CD4-positive, alpha-beta T cell (primary cell): ENCODE measurements at regions not wholly inside any gene's neighbourhood (a gene's known extent, or its start where the extent isn't known, plus 50 kb on each side); places are given as distances from the start of the nearest gene placed in this dataset.

ENCODE experiments used
- ATAC-seq: fragments of 200-7000 bp; cut with Tn5 transposase; one replicate; pipeline ENCODE4 v1.10.0; 2022; ENCODE audit warnings: mild to moderate bottlenecking; ENCODE audit not compliant: poor library complexity
- CTCF ChIA-PET: fragments of 350-600 bp; sonication (Branson Sonifier 250); formaldehyde crosslinking; loops from one replicate; lab custom pipeline; 2021; ENCODE audit warnings: antibody characterized with exemption, inconsistent platforms; lab: Charles Lee
- POLR2A ChIA-PET: fragments of 350-600 bp; sonication (Branson Sonifier 250); formaldehyde crosslinking; loops from one replicate; lab custom pipeline; 2021; ENCODE audit warnings: antibody characterized with exemption, inconsistent platforms; lab: Charles Lee
- DNase-seq, 14 experiments: peaks; one replicate each; pipeline ENCODE4 v3.0.0-alpha.2; 2013 to 2020; ENCODE audit warnings: mixed read lengths in 2 of 14
- H3K27ac ChIP-seq, 2 donors: one replicate each; pipeline versions ENCODE4 v1.5.1 to v1.7.0; 2013; ENCODE audit warnings: low read length in 2 of 2, low read depth in 1 of 2, mild to moderate bottlenecking in 1 of 2
- H3K27me3 ChIP-seq, 2 experiments: 1 replicate in 1 of 2; 2 replicates in 1 of 2; pipeline versions ENCODE4 v1.6.1 to v1.7.0; 2013; ENCODE audit warnings: low read length in 2 of 2, control low read depth in 1 of 2, mild to moderate bottlenecking in 1 of 2, moderate library complexity in 1 of 2; ENCODE audit not compliant: insufficient read depth in 2 of 2, control insufficient read depth in 1 of 2
- H3K36me3 ChIP-seq: one replicate; pipeline ENCODE4 v1.6.1; 2013; ENCODE audit warnings: low read length, control low read depth; ENCODE audit not compliant: insufficient read depth
- H3K4me1 ChIP-seq: one replicate; pipeline ENCODE4 v1.6.1; 2013; ENCODE audit warnings: low read length, control low read depth; ENCODE audit not compliant: insufficient read depth
- H3K4me3 ChIP-seq: one replicate; pipeline ENCODE4 v1.5.1; 2013; ENCODE audit warnings: mild to moderate bottlenecking, low read length, moderate library complexity
- H3K9me3 ChIP-seq, 2 experiments: 1 replicate in 1 of 2; 2 replicates in 1 of 2; pipeline versions ENCODE4 v1.6.1 to v1.7.0; 2013; ENCODE audit warnings: low read length in 2 of 2, mild to moderate bottlenecking in 2 of 2, control low read depth in 1 of 2, moderate library complexity in 1 of 2; ENCODE audit not compliant: control insufficient read depth in 1 of 2, insufficient read depth in 1 of 2
- H3K27ac Mint-ChIP-seq: one replicate; pipeline ENCODE4 v1.8.0; 2020; ENCODE audit warnings: mixed read lengths
- H3K27me3 Mint-ChIP-seq: one replicate; pipeline ENCODE4 v1.8.0; 2021; ENCODE audit warnings: mixed read lengths
- H3K36me3 Mint-ChIP-seq: one replicate; pipeline ENCODE4 v1.8.0; 2021; ENCODE audit warnings: low read depth, mixed read lengths
- H3K4me1 Mint-ChIP-seq: one replicate; pipeline ENCODE4 v1.8.0; 2021; ENCODE audit warnings: low read depth, mixed read lengths
- H3K4me3 Mint-ChIP-seq: one replicate; pipeline ENCODE4 v1.8.0; 2020; ENCODE audit warnings: mild to moderate bottlenecking, mixed read lengths
- H3K9me3 Mint-ChIP-seq: one replicate; pipeline ENCODE4 v1.8.0; 2020; ENCODE audit warnings: mixed read lengths
- CTCF ChIP-seq: fragments of 200-600 bp; IDR thresholded peaks from one replicate; pipeline ENCODE4 v1.8.0; 2022; ENCODE audit warnings: antibody characterized with exemption, mild to moderate bottlenecking
- intact Hi-C, 2 experiments: fragments of 100-400 bp; cut with DNase I in 1 of 2; cut with micrococcal nuclease in 1 of 2; formaldehyde crosslinking; loops; one replicate each; pipeline versions ENCODE4 v1.15.1 to v1.9.0; 2023 to 2025; cut with DNase I, micrococcal nuclease

- Histone ChIP-seq H3K9me3 (no peaks in the 10 kb centered on the region), H3K27ac (no peak overlapping the region), H3K4me1 (no peaks in the 10 kb centered on the region), H3K27me3 (peaks cover 0 to 3% of the 10 kb centered on the region in 2 experiments), H3K36me3 (no peaks in the 10 kb centered on the region), H3K4me3 (no peak overlapping the region)
- Mint-ChIP-seq H3K36me3 (no peaks in the 10 kb centered on the region), H3K4me1 (no peaks in the 10 kb centered on the region), H3K9me3 (no peaks in the 10 kb centered on the region), H3K27ac (no peak overlapping the region), H3K4me3 (no peak overlapping the region), H3K27me3 (peaks cover 7% of the 10 kb centered on the region)
- ATAC-seq, result no peak
- no peak for DNase-seq
- TF ChIP-seq CTCF, result no peak
- POLR2A ChIA-PET, result no interaction called here
- CTCF ChIA-PET, result no interaction called here
- intact Hi-C loops, result no loop called here
These were observed 109.5 kb downstream of the SP3 start for GRCh38 chr2:173855661-173856060.
